Peyer's patch (tissue), 4 donors: ENCODE measurements at regions not wholly inside any gene's neighbourhood (a gene's known extent, or its start where the extent isn't known, plus 50 kb on each side); places are given as distances from the start of the nearest gene placed in this dataset.

ENCODE experiments used
- POLR2A ChIP-seq, 2 donors: fragments of 450-650 bp; IDR thresholded peaks; one replicate each; pipeline ENCODE4 v1.5.1; 2017; ENCODE audit warnings: antibody characterized with exemption in 2 of 2, mild to moderate bottlenecking in 2 of 2, moderate library complexity in 2 of 2
- TF ChIP-seq, protein P1 (sequence below), 6 experiments: fragments of 450-650 bp in 4 of 6; fragments of 200-600 bp in 2 of 6; sonication (generic) in 1 of 6; IDR thresholded peaks; one replicate each; pipeline ENCODE4 v1.5.1; 2017 to 2019; ENCODE audit warnings: antibody characterized with exemption in 6 of 6, mild to moderate bottlenecking in 3 of 6, moderate library complexity in 1 of 6

DNA sequence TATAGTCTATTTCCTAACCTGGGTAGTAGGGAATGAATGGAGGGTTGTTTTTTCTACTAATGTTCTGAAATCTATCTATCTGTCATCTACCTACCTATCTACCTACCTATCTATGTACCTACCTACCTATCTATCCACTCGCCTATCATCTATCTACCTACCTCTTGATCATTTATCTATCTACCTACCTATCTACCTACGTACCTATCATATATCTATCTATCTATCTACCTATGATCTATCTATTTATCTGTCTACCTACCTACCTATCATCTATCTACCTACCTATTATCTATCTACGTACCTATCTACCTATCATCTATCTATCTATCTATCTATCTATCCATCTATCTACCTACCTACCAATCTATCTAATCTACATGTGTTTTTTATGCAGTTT lies 62.5 kb upstream of the PHACTR1 start:
- TF ChIP-seq, protein P1, sequence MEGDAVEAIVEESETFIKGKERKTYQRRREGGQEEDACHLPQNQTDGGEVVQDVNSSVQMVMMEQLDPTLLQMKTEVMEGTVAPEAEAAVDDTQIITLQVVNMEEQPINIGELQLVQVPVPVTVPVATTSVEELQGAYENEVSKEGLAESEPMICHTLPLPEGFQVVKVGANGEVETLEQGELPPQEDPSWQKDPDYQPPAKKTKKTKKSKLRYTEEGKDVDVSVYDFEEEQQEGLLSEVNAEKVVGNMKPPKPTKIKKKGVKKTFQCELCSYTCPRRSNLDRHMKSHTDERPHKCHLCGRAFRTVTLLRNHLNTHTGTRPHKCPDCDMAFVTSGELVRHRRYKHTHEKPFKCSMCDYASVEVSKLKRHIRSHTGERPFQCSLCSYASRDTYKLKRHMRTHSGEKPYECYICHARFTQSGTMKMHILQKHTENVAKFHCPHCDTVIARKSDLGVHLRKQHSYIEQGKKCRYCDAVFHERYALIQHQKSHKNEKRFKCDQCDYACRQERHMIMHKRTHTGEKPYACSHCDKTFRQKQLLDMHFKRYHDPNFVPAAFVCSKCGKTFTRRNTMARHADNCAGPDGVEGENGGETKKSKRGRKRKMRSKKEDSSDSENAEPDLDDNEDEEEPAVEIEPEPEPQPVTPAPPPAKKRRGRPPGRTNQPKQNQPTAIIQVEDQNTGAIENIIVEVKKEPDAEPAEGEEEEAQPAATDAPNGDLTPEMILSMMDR (IDR thresholded peaks at IDR 0.05): no peak
- no peak for TF ChIP-seq POLR2A (IDR thresholded peaks at IDR 0.05)
